A549 (cell line): ENCODE measurements at regions not wholly inside any gene's neighbourhood (a gene's known extent, or its start where the extent isn't known, plus 50 kb on each side); places are given as distances from the start of the nearest gene placed in this dataset.

Source experiments
- ATAC-seq, 2 experiments: fragments of 200-7000 bp in 1 of 2; fragments of >200 bp in 1 of 2; cut with Nextera tagmentation in 1 of 2; cut with Tn5 transposase in 1 of 2; 3 replicates each; pipeline versions ENCODE4 v1.8.0 to v1.9.1; 2018 to 2020; ENCODE audit warnings: mild to moderate bottlenecking in 1 of 2, moderate library complexity in 1 of 2
- CTCF ChIA-PET: fragments of 300-600 bp; sonication (Branson Sonifier 250); formaldehyde crosslinking; extraction: SDS; loops from one replicate; lab custom pipeline; 2021; ENCODE audit warnings: antibody characterized with exemption, inconsistent platforms; lab: Yijun Ruan, JAX
- POLR2A ChIA-PET: fragments of 350-600 bp; formaldehyde crosslinking; extraction: SDS; loops from one replicate; lab custom pipeline; 2021; ENCODE audit warnings: antibody characterized with exemption, inconsistent platforms; lab: Yijun Ruan, JAX
- DNase-seq, 2 experiments: peaks; one replicate each; pipeline versions ENCODE4 v3.0.0 to v3.0.0-alpha.2; 2011 to 2016; ENCODE audit warnings: low read depth in 1 of 2, low spot score in 1 of 2
- FAIRE-seq: peaks from 2 replicates; lab custom pipeline; 2011; peaks lifted over from hg19 to GRCh38; lab: Jason Lieb, UNC
- H3K27ac ChIP-seq, 2 experiments: fragments of >200 bp; sonication (Bioruptor Twin); formaldehyde crosslinking; 3 replicates each; pipeline ENCODE4 v1.5.1; 2016 to 2017
- H3K4me1 ChIP-seq: fragments of >200 bp; sonication (Bioruptor Twin); formaldehyde crosslinking; 3 replicates; pipeline ENCODE4 v1.6.1; 2016
- H3K4me2 ChIP-seq: fragments of >200 bp; sonication (Bioruptor Twin); formaldehyde crosslinking; 3 replicates; pipeline ENCODE4 v1.6.1; 2016
- H3K4me3 ChIP-seq: fragments of >200 bp; sonication (Bioruptor Twin); formaldehyde crosslinking; 3 replicates; pipeline ENCODE4 v1.5.1; 2016
- H3K9me3 ChIP-seq: fragments of >200 bp; sonication (Bioruptor Twin); formaldehyde crosslinking; 3 replicates; pipeline ENCODE4 v1.6.1; 2016
- BCL3 ChIP-seq: fragments of >200 bp; sonication (Bioruptor Twin); formaldehyde crosslinking; IDR thresholded peaks from 3 replicates; pipeline ENCODE4 v1.6.1; 2016
- CBX8 ChIP-seq: fragments of 200-600 bp; sonication (generic); IDR thresholded peaks from 2 replicates; pipeline ENCODE4 v1.6.1; 2016
- CEBPB ChIP-seq, 2 experiments: fragments of >200 bp in 1 of 2; sonication (Bioruptor Twin) in 1 of 2; formaldehyde crosslinking in 1 of 2; IDR thresholded peaks; 2 replicates each; pipeline ENCODE4 v1.6.1; 2012 to 2016
- CHD4 ChIP-seq: fragments of 200-600 bp; sonication (generic); IDR thresholded peaks from 2 replicates; pipeline ENCODE4 v1.6.1; 2016; ENCODE audit warnings: antibody characterized with exemption, mild to moderate bottlenecking, borderline replicate concordance
- E2F6 ChIP-seq: IDR thresholded peaks from 2 replicates; pipeline ENCODE4 v1.6.1; 2012; ENCODE audit warnings: low read depth, borderline replicate concordance
- EHF ChIP-seq: fragments of 250-450 bp; sonication (Bioruptor Pico); IDR thresholded peaks from 2 replicates; pipeline ENCODE4 v1.5.0; 2020; ENCODE audit warnings: mild to moderate bottlenecking
- ELK1 ChIP-seq: fragments of 150-350 bp; IDR thresholded peaks from 2 replicates; pipeline ENCODE4 v1.6.1; 2014; ENCODE audit warnings: low read depth, mild to moderate bottlenecking, low read length
- EP300 ChIP-seq, 2 experiments: fragments of >200 bp; sonication (Bioruptor Twin); formaldehyde crosslinking; IDR thresholded peaks; 2 replicates in 1 of 2; 3 replicates in 1 of 2; pipeline ENCODE4 v1.6.1; 2016 to 2017
- ESRRA ChIP-seq: fragments of 150-350 bp; IDR thresholded peaks from 2 replicates; pipeline ENCODE4 v1.6.1; 2014; ENCODE audit warnings: mild to moderate bottlenecking, low read length, borderline replicate concordance
- FOSL2 ChIP-seq, 2 experiments: fragments of 450-650 bp in 1 of 2; fragments of >200 bp in 1 of 2; sonication (Bioruptor Twin) in 1 of 2; formaldehyde crosslinking; IDR thresholded peaks; 2 replicates each; pipeline versions ENCODE4 v1.5.0 to v1.6.1; 2016 to 2020; ENCODE audit warnings: mild to moderate bottlenecking in 1 of 2, moderate library complexity in 1 of 2
- FOXS1 ChIP-seq: fragments of 250-450 bp; sonication (Bioruptor Pico); IDR thresholded peaks from 2 replicates; pipeline ENCODE4 v1.5.0; 2020; ENCODE audit warnings: mild to moderate bottlenecking, moderate library complexity
- GATA3 ChIP-seq: IDR thresholded peaks from 2 replicates; pipeline ENCODE4 v1.6.1; 2012; ENCODE audit warnings: borderline replicate concordance
- HES2 ChIP-seq: fragments of >200 bp; sonication (Bioruptor Twin); formaldehyde crosslinking; IDR thresholded peaks from 2 replicates; pipeline ENCODE4 v1.6.1; 2016
- HMGXB4 ChIP-seq: fragments of 250-450 bp; sonication (Bioruptor Pico); IDR thresholded peaks from 2 replicates; pipeline ENCODE4 v1.5.0; 2021; ENCODE audit warnings: mild to moderate bottlenecking, moderate library complexity, borderline replicate concordance
- HOXA7 ChIP-seq: fragments of 250-450 bp; sonication (Bioruptor Pico); IDR thresholded peaks from 2 replicates; pipeline ENCODE4 v1.5.0; 2020; ENCODE audit warnings: mild to moderate bottlenecking, moderate library complexity
- HOXB13 ChIP-seq: fragments of 250-450 bp; sonication (Bioruptor Pico); IDR thresholded peaks from 2 replicates; pipeline ENCODE4 v1.5.0; 2020; ENCODE audit warnings: low read depth, mild to moderate bottlenecking, moderate library complexity
- HOXB5 ChIP-seq: fragments of 250-450 bp; sonication (Bioruptor Pico); IDR thresholded peaks from 2 replicates; pipeline ENCODE4 v1.5.0; 2020; ENCODE audit warnings: mild to moderate bottlenecking, moderate library complexity
- JUN ChIP-seq, 2 experiments: fragments of >200 bp; sonication (Bioruptor Twin); formaldehyde crosslinking; IDR thresholded peaks; 2 replicates in 1 of 2; 3 replicates in 1 of 2; pipeline ENCODE4 v1.6.1; 2016 to 2017
- JUNB ChIP-seq: fragments of >200 bp; sonication (Bioruptor Twin); formaldehyde crosslinking; IDR thresholded peaks from 2 replicates; pipeline ENCODE4 v1.6.1; 2016
- KDM5A ChIP-seq: fragments of 200-600 bp; sonication (generic); IDR thresholded peaks from 2 replicates; pipeline ENCODE4 v1.6.1; 2016; ENCODE audit warnings: antibody characterized with exemption, mild to moderate bottlenecking
- MAFK ChIP-seq: fragments of 450-650 bp; IDR thresholded peaks from 2 replicates; pipeline ENCODE4 v1.6.1; 2014; ENCODE audit not compliant: partially characterized antibody
- NR3C1 ChIP-seq: fragments of >200 bp; sonication (Bioruptor Twin); formaldehyde crosslinking; IDR thresholded peaks from 3 replicates; pipeline ENCODE4 v1.6.1; 2017
- RARB ChIP-seq: fragments of 250-450 bp; sonication (Bioruptor Pico); IDR thresholded peaks from 2 replicates; pipeline ENCODE4 v1.8.0; 2021; ENCODE audit warnings: mild to moderate bottlenecking, moderate library complexity
- RCOR1 ChIP-seq: fragments of 150-350 bp; IDR thresholded peaks from 2 replicates; pipeline ENCODE4 v1.6.1; 2014; ENCODE audit warnings: antibody characterized with exemption, low read length, low read depth
- SREBF2 ChIP-seq: fragments of 450-650 bp; IDR thresholded peaks from 2 replicates; pipeline ENCODE4 v1.6.1; 2014; ENCODE audit warnings: mild to moderate bottlenecking, moderate library complexity
- TFCP2L1 ChIP-seq: fragments of 250-450 bp; sonication (Bioruptor Pico); IDR thresholded peaks from 2 replicates; pipeline ENCODE4 v1.5.0; 2021; ENCODE audit warnings: mild to moderate bottlenecking
- TP53 ChIP-seq: fragments of 250-450 bp; sonication (Bioruptor Pico); IDR thresholded peaks from 2 replicates; pipeline ENCODE4 v1.5.0; 2021; ENCODE audit warnings: mild to moderate bottlenecking, moderate library complexity
- ZC3H11A ChIP-seq: fragments of 450-650 bp; IDR thresholded peaks from 2 replicates; pipeline ENCODE4 v1.6.1; 2014; ENCODE audit warnings: antibody characterized with exemption, mild to moderate bottlenecking
- ZFP36 ChIP-seq: fragments of 450-650 bp; IDR thresholded peaks from 2 replicates; pipeline ENCODE4 v1.6.1; 2014; ENCODE audit warnings: borderline replicate concordance; ENCODE audit not compliant: partially characterized antibody
- ZSCAN20 ChIP-seq: fragments of 250-450 bp; sonication (Bioruptor Pico); IDR thresholded peaks from 2 replicates; pipeline ENCODE4 v1.8.0; 2022; ENCODE audit warnings: mild to moderate bottlenecking, moderate library complexity
- WGBS: methylation state at CpG from one replicate; pipeline ENCODE4 v1.1.6; 2017; ENCODE audit errors: missing lambda C conversion rate; 5-methylcytosine and 5-hydroxymethylcytosine counted together

GRCh38 chr3:76942101-76942500, 97.8 kb upstream of the ROBO2 start:
- FAIRE-seq (no peak), DNase-seq (no peak), ATAC-seq (no peak)
- ChIA-PET POLR2A (no interaction called here), CTCF (no interaction called here)
- Histone ChIP-seq H3K9me3 (no peaks in the 10 kb centered on the region), H3K27ac (no peak overlapping the region), H3K4me2 (no peak overlapping the region), H3K4me1 (no peaks in the 10 kb centered on the region), H3K4me3 (no peak overlapping the region)
- no peak for TF ChIP-seq ZSCAN20 (CRISPR knock-in tag)
- no peak for TF ChIP-seq JUN (IDR thresholded peaks at IDR 0.05)
- TF ChIP-seq ELK1 = no peak
- no peak for TF ChIP-seq CEBPB (IDR thresholded peaks at IDR 0.05)
- TF ChIP-seq CBX8 = no peak
- no peak for TF ChIP-seq TFCP2L1
- no peak for TF ChIP-seq RARB (CRISPR knock-in tag)
- no peak for TF ChIP-seq ZFP36
- no peak for TF ChIP-seq HOXB13 (CRISPR knock-in tag)
- no peak for TF ChIP-seq FOXS1 (CRISPR knock-in tag)
- no peak for TF ChIP-seq KDM5A
- 0% methylated on average over 2 of the region's 2 CpGs for WGBS

- H3K9me3 ChIP-seq = no peaks in the 10 kb centered on the region
- ChIA-PET CTCF (no interaction called here), POLR2A (no interaction called here)
- no peak for FAIRE-seq
- no peaks in the 10 kb centered on the region for H3K4me1 ChIP-seq
- under 1% methylated on average over 3 of the region's 3 CpGs for WGBS
- no peak overlapping the region for H3K4me3 ChIP-seq
- no peak overlapping the region for H3K4me2 ChIP-seq
- ATAC-seq = no peak
- no peak overlapping the region for H3K27ac ChIP-seq
- DNase-seq = no peak
- TF ChIP-seq E2F6 = no peak
- no peak for TF ChIP-seq HES2
- no peak for TF ChIP-seq ZC3H11A
- TF ChIP-seq HOXB5 (CRISPR knock-in tag) = no peak
- TF ChIP-seq EP300 (IDR thresholded peaks at IDR 0.05) = no peak
- no peak for TF ChIP-seq HOXA7
- TF ChIP-seq FOSL2 (IDR thresholded peaks at IDR 0.05) = no peak
- no peak for TF ChIP-seq FOSL2 (CRISPR knock-in tag; IDR thresholded peaks at IDR 0.05)
- TF ChIP-seq ESRRA = no peak
- TF ChIP-seq NR3C1 = no peak
- no peak for TF ChIP-seq FOXS1 (CRISPR knock-in tag)
- no peak for TF ChIP-seq HMGXB4 (CRISPR knock-in tag)
- no peak for TF ChIP-seq TP53
- TF ChIP-seq, all 56 proteins: peak for 0
Observed at GRCh38 chr3:76943058-76943457, 96.8 kb upstream of the ROBO2 start.

GRCh38 chr3:76943671-76944070, 96.2 kb upstream of the ROBO2 start:
- DNase-seq (no peak), ATAC-seq (no peak), FAIRE-seq (no peak)
- H3K9me3 ChIP-seq = no peaks in the 10 kb centered on the region
- no peak overlapping the region for H3K4me2 ChIP-seq
- H3K27ac ChIP-seq = no peak overlapping the region
- CTCF ChIA-PET = no interaction called here
- POLR2A ChIA-PET = no interaction called here
- WGBS = 7% methylated on average over 3 of the region's 3 CpGs
- no peaks in the 10 kb centered on the region for H3K4me1 ChIP-seq
- H3K4me3 ChIP-seq = no peak overlapping the region
- TF ChIP-seq HOXA7 (no peak), SREBF2 (no peak), CHD4 (no peak), MAFK (no peak), ELK1 (no peak), RARB (CRISPR knock-in tag) (no peak), RCOR1 (no peak), HOXB13 (CRISPR knock-in tag) (no peak), BCL3 (no peak), JUNB (no peak), GATA3 (no peak), ZSCAN20 (CRISPR knock-in tag) (no peak), EHF (CRISPR knock-in tag) (no peak)
